Prostate gland (tissue), 2 donors: ENCODE measurements at regions not wholly inside any gene's neighbourhood (a gene's known extent, or its start where the extent isn't known, plus 50 kb on each side); places are given as distances from the start of the nearest gene placed in this dataset.

ENCODE experiments used
- CTCF ChIP-seq, 4 experiments: fragments of 200-600 bp in 2 of 4; fragments of 450-650 bp in 2 of 4; sonication (generic) in 2 of 4; IDR thresholded peaks; 1 replicate in 3 of 4; 2 replicates in 1 of 4; pipeline ENCODE4 v1.5.1; 2016 to 2019; ENCODE audit warnings: antibody characterized with exemption in 4 of 4, mild to moderate bottlenecking in 2 of 4, moderate library complexity in 2 of 4
- POLR2AphosphoS5 ChIP-seq: sonication (generic); formaldehyde crosslinking; IDR thresholded peaks from one replicate; pipeline ENCODE4 v1.6.1; 2017; ENCODE audit warnings: antibody characterized with exemption

DNA sequence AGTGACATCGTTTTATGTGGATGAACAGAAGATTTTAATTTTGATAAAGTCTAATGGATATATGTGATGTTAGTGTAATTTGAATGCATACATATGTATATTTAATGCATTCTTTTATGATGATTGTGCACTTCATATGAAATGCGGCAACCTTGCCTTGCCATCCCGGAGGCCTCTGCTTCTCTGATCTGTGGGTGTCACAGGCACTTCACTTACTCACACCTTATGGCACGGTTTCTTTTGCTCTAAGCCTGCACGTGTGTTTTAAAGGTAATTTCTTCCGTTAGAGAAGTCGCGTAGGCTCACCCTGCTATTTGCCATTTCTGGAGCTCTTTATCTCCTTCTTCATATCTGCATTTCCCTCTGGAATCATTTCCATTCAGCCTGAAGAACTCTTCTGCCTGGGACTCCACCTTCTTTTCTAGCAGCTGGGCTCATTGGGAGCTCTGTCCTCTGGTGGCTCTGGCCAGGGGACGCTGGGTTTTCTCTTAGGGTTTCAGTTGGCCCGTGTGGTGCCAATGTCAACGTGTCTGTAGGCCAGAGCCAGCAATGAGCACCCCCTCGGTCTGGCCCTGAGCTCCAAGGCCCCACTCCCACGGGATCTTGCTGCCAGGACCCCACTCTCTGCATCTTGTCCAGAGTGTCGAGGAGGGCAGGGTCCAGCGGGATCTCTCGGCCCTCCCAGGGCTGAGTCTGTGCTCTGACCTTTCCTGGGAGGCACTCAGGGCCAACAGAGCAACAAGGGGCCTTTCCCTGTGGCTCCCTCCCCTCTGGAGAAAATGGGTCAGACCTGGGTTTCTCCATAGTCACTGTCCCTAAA, 97.3 kb downstream of the RTP5 start:
- TF ChIP-seq POLR2AphosphoS5, result no peak
- TF ChIP-seq CTCF (IDR thresholded peaks at IDR 0.05), result no peak
